Right cardiac atrium (tissue), 5 donors: ENCODE measurements at regions not wholly inside any gene's neighbourhood (a gene's known extent, or its start where the extent isn't known, plus 50 kb on each side); places are given as distances from the start of the nearest gene placed in this dataset.
"Not testable (repeated sequence)": the region's sequence is repeated elsewhere in the genome, so short reads cannot be mapped to it uniquely, and the experiment has no call there.

Source experiments
- ATAC-seq, 2 donors: fragments of 200-7000 bp; cut with Tn5 transposase; one replicate each; pipeline versions ENCODE4 v1.8.0 to v1.9.1; 2020; ENCODE audit warnings: moderate library complexity in 2 of 2, mild to moderate bottlenecking in 1 of 2
- DNase-seq, 3 donors: peaks; one replicate each; pipeline ENCODE4 v3.0.0-alpha.2; 2020
- H3K27ac ChIP-seq: one replicate; pipeline ENCODE4 v1.5.1; 2013; ENCODE audit warnings: mild to moderate bottlenecking, low read length, control low read depth, moderate library complexity
- H3K27me3 ChIP-seq: one replicate; pipeline ENCODE4 v1.6.1; 2013; ENCODE audit not compliant: control insufficient read depth, insufficient read depth
- H3K4me1 ChIP-seq: one replicate; pipeline ENCODE4 v1.6.1; 2013; ENCODE audit warnings: low read length; ENCODE audit not compliant: control insufficient read depth, insufficient read depth
- H3K4me3 ChIP-seq: one replicate; pipeline ENCODE4 v1.5.1; 2013; ENCODE audit warnings: low read length, control low read depth
- H3K9me3 ChIP-seq: one replicate; pipeline ENCODE4 v1.6.1; 2013; ENCODE audit warnings: low read length; ENCODE audit not compliant: control insufficient read depth
- WGBS: extraction: QIAGEN DNeasy Blood & Tissue Kit; methylation state at CpG from one replicate; pipeline ENCODE4 v1.1.7; 2013; 5-methylcytosine and 5-hydroxymethylcytosine counted together
- intact Hi-C, 4 donors: fragments of 100-400 bp; cut with DNase I; formaldehyde crosslinking; loops; one replicate each; pipeline versions ENCODE4 v1.11.0 to v1.14.0; 2022 to 2023
- donor health status: healthy with polysubstance abuse.
- donor health status: DM: no; HTN: yes; CAD: no.
- donor health status: DM: no; HTN: no; CAD: no.
- donor health status: DM: no; HTN: yes; CAD: no; lungs with severe emphysema.
- donor health status: DM: yes; HTN: yes; CAD: no.

DNA sequence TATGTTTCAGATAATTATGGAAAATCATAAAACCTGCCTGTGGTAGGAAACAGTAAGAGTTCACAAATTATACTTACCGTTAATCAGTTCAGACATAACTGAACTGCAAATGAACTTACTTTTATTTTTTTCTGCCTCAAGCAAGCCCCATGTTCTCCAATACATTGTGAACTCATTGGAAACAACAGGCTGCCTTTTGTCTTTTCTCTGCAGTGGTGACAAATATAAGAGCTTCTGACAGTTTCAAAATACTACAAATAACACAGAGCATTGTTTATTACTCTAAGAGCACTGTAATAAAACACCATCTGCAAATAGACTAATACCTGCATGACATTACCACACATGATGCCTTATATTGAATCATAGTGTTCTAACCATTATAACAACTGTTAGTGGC lies 94.0 kb upstream of the CDCA7L start:
- 61% methylated on average over 1 of the region's 1 CpG for WGBS
- ATAC-seq = no peak
- H3K4me1 ChIP-seq = no peaks in the 10 kb centered on the region
- intact Hi-C loops = no loop called here
- no peak overlapping the region for H3K4me3 ChIP-seq
- no peaks in the 10 kb centered on the region for H3K27me3 ChIP-seq
- no peak for DNase-seq
- no peak overlapping the region for H3K27ac ChIP-seq
- H3K9me3 ChIP-seq = no peaks in the 10 kb centered on the region

DNA sequence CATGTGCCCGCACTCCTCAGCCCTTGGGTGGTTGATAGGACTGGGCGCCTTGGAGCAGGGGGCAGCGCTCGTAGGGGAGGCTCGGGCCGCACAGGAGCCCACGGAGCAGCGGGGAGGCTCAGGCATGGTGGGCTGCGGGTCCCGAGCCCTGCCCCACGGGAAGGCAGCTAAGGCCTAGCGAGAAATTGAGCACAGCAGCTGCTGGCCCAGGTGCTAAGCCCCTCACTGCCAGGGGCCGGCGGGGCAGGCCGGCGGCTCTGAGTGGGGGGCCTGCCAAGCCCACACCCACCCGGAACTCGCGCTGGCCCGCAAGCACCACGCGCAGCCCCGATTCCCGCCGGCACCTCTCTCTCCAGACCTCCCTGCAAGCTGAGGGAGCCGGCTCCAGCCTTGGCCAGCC lies 86.7 kb upstream of the CDCA7L start:
- 92% methylated on average over 26 of the region's 26 CpGs for WGBS
- H3K4me1 ChIP-seq, H3K9me3 ChIP-seq, ATAC-seq, intact Hi-C loops, H3K4me3 ChIP-seq, DNase-seq, H3K27ac ChIP-seq, H3K27me3 ChIP-seq: not testable (repeated sequence)

- H3K4me3 ChIP-seq, intact Hi-C loops, H3K9me3 ChIP-seq, ATAC-seq, H3K27ac ChIP-seq, H3K27me3 ChIP-seq, H3K4me1 ChIP-seq, DNase-seq: not testable (repeated sequence)
- WGBS = 94% methylated on average over 25 of the region's 25 CpGs
Measured at GRCh38 chr7:22028656-22029055, 83.0 kb upstream of the CDCA7L start.

GRCh38 chr7:22027475-22027874 lies 81.8 kb upstream of the CDCA7L start:
- no peak overlapping the region for H3K27ac ChIP-seq
- H3K9me3 ChIP-seq = no peaks in the 10 kb centered on the region
- 84% methylated on average over 2 of the region's 2 CpGs for WGBS
- ATAC-seq (no peak), DNase-seq (no peak)
- intact Hi-C loops = no loop called here
- no peak overlapping the region for H3K4me3 ChIP-seq
- H3K4me1 ChIP-seq = no peaks in the 10 kb centered on the region
- no peaks in the 10 kb centered on the region for H3K27me3 ChIP-seq

DNA sequence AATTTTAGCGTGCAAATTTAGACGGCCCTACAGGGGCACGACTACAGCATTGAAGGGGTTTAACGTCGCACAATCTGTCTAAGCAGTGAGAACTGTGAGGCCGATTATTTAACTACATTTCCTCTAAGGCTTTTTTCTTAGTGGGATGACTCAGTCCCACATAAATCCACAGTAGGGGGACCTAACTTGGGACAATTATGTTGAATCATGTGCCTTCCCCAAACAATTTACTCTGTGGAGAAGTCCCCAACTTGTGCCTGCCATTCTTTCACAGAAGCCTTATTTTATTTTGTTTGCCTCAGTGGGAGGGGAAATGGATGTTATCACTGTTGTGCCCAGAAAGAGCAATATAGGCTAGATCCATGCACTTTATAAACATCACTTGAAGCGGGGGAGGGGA lies 80.3 kb upstream of the CDCA7L start:
- DNase-seq (no peak), ATAC-seq (no peak)
- 87% methylated on average over 7 of the region's 7 CpGs for WGBS

GRCh38 chr7:22025075-22025474 lies 79.4 kb upstream of the CDCA7L start:
- 95% methylated on average over 2 of the region's 2 CpGs for WGBS
- no peaks in the 10 kb centered on the region for H3K27me3 ChIP-seq
- no peak overlapping the region for H3K4me3 ChIP-seq
- intact Hi-C loops = no loop called here
- ATAC-seq = no peak
- no peaks in the 10 kb centered on the region for H3K9me3 ChIP-seq
- no peak overlapping the region for H3K27ac ChIP-seq
- H3K4me1 ChIP-seq = no peaks in the 10 kb centered on the region
- DNase-seq = no peak

More for the DNA sequence above, 80.3 kb upstream of the CDCA7L start:
- Histone ChIP-seq H3K27ac (no peak overlapping the region), H3K27me3 (no peaks in the 10 kb centered on the region), H3K4me3 (no peak overlapping the region), H3K9me3 (no peaks in the 10 kb centered on the region), H3K4me1 (no peaks in the 10 kb centered on the region)
- intact Hi-C loops = no loop called here

DNA sequence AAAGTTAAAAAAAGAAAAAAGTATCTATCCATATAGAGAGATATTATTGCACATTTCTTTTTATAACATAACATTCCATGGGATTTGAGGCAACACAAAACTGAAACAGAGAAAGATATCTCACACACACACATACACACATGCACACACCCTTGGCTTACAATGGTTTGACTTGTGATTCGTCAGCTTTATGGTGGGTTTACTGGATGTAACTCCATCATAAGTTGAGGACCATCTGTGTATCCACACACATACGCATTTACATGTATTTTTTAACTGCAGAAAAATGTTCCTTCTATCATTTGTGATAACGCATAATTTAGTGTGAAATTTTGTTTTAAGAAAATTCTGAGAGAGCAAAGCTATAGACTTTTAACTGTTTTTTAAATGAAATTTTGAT lies 74.2 kb upstream of the CDCA7L start:
- no peak for ATAC-seq
- no peaks in the 10 kb centered on the region for H3K27me3 ChIP-seq
- DNase-seq = no peak
- H3K27ac ChIP-seq = no peak overlapping the region
- no peaks in the 10 kb centered on the region for H3K9me3 ChIP-seq
- 87% methylated on average over 3 of the region's 3 CpGs for WGBS
- H3K4me1 ChIP-seq = no peaks in the 10 kb centered on the region
- intact Hi-C loops = no loop called here
- no peak overlapping the region for H3K4me3 ChIP-seq

DNA sequence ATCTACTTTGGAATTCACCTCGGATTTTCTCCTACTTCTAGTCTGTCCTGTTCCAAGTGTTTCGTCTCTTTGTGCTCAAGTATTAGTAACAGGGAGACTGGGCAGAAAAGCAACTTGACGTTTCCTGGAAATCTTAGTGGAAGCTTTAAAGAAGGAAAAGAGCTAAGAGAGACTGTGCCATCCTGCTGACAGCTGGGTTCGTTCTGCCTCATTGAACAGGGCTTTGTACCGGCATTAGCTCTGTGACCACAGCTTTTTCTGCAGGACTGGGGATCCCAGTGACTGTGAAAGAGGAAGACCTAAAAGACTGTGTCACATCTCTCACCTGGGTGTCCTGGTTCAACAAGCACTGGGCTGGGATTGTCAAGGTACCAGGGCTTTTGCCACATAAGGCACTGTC lies 70.8 kb upstream of the CDCA7L start:
- H3K9me3 ChIP-seq = no peaks in the 10 kb centered on the region
- 77% methylated on average over 5 of the region's 5 CpGs for WGBS
- no peak for DNase-seq
- no peak overlapping the region for H3K4me3 ChIP-seq
- no peaks in the 10 kb centered on the region for H3K27me3 ChIP-seq
- no peaks in the 10 kb centered on the region for H3K4me1 ChIP-seq
- no peak overlapping the region for H3K27ac ChIP-seq
- no peak for ATAC-seq
- intact Hi-C loops = no loop called here

DNA sequence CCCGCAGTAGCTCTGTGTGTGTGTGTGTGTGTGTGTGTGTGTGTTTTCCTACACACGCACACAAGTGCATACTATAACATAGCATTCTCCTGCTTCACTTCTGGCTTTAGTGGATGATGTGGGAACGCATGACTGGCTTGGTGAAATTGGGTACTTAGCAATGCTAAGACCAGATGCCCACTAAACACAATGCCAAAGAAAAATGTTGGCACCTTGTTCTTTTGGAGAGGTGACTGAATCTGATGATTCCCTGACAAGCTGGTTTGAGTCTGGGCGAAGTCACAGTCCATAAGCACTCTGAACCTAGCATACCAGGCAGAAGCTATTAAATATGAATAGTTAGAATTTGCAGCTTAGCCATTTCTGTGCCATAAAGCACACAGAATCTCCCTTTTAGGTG lies 68.0 kb upstream of the CDCA7L start:
- intact Hi-C loops = no loop called here
- WGBS = 81% methylated on average over 4 of the region's 4 CpGs
- ATAC-seq (no peak), DNase-seq (no peak)
- H3K27ac ChIP-seq = no peak overlapping the region
- no peaks in the 10 kb centered on the region for H3K9me3 ChIP-seq
- no peak overlapping the region for H3K4me3 ChIP-seq
- H3K27me3 ChIP-seq = no peaks in the 10 kb centered on the region
- H3K4me1 ChIP-seq = no peaks in the 10 kb centered on the region

- intact Hi-C loops = loop anchor here in 1 of 4 donors (10.0 kb wide), 1 partner anchor 1224 kb away; the partner anchor contains the start of gene SP8
- Histone ChIP-seq H3K4me1 (no peaks in the 10 kb centered on the region), H3K27me3 (no peaks in the 10 kb centered on the region), H3K27ac (no peak overlapping the region), H3K4me3 (no peak overlapping the region), H3K9me3 (no peaks in the 10 kb centered on the region)
- WGBS = 73% methylated on average over 5 of the region's 5 CpGs
- ATAC-seq (no peak), DNase-seq (no peak)
Measured at GRCh38 chr7:22008683-22009082, 63.0 kb upstream of the CDCA7L start.

DNA sequence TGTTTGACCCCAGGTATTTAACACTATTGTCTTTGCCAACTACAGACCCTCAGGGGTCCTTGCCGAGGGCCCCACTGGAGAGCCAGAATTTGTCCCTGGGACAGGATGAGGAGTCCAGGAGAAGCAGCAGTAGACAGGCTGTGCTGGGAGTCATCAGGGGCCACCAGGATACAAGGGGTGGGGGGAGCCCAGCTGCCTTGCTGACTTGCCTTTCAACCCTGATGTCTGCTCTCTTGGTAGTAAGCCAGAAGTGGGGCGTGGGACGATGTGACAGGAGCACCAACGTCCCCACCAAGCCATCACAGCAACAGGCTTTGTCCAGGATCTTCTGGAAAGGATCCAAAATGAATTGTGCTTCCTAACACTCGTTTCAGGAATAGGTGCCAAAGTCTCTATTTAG lies 62.4 kb upstream of the CDCA7L start:
- Histone ChIP-seq H3K27ac (no peak overlapping the region), H3K27me3 (no peaks in the 10 kb centered on the region), H3K4me1 (no peaks in the 10 kb centered on the region), H3K9me3 (no peaks in the 10 kb centered on the region), H3K4me3 (no peak overlapping the region)
- 19% methylated on average over 5 of the region's 5 CpGs for WGBS
- intact Hi-C loops = loop anchor here in 1 of 4 donors (10.0 kb wide), 1 partner anchor 1223 kb away; the partner anchor contains the start of gene SP8
- ATAC-seq = no peak
- DNase-seq = no peak

DNA sequence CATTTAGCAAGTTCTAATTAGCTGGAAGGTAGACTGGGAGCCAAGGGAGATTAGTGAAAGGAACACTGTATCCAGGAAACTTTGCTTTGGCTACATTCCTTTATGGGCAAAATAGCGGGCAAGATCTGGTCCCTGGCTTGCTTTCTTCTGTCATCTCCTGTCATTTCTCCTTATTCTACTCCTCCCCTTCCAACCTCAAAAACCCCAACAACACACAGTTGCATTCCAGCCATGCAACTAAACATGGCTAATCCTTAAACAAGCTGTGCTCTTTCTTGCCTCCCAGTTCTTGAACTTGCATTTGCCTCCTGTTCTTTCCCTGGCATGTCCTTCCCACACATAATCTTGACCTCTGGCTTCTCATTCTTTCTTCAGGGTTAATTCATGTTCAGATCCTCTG lies 59.5 kb upstream of the CDCA7L start:
- Histone ChIP-seq H3K9me3 (no peaks in the 10 kb centered on the region), H3K27me3 (no peaks in the 10 kb centered on the region), H3K4me1 (no peaks in the 10 kb centered on the region), H3K27ac (no peak overlapping the region), H3K4me3 (no peak overlapping the region)
- intact Hi-C loops = loop anchor here in 1 of 4 donors (10.0 kb wide), 1 partner anchor 1220 kb away; the partner anchor contains the start of gene SP8
- DNase-seq = no peak
- ATAC-seq = no peak
- WGBS = 85% methylated on average over 1 of the region's 1 CpG
